B cell (primary cell): ENCODE measurements at regions not wholly inside any gene's neighbourhood (a gene's known extent, or its start where the extent isn't known, plus 50 kb on each side); places are given as distances from the start of the nearest gene placed in this dataset.

Source experiments
- ATAC-seq: fragments of 200-7000 bp; cut with Tn5 transposase; one replicate; pipeline ENCODE4 v1.10.0; 2021; ENCODE audit warnings: low read depth, mild to moderate bottlenecking, moderate number of reproducible peaks, moderate library complexity
- CTCF ChIA-PET: fragments of 350-600 bp; sonication (Branson Sonifier 250); formaldehyde crosslinking; loops from one replicate; lab custom pipeline; 2021; ENCODE audit warnings: antibody characterized with exemption, inconsistent platforms; lab: Charles Lee
- POLR2A ChIA-PET: fragments of 350-600 bp; sonication (Branson Sonifier 250); formaldehyde crosslinking; loops from one replicate; lab custom pipeline; 2021; ENCODE audit warnings: antibody characterized with exemption; lab: Charles Lee
- DNase-seq: peaks from one replicate; pipeline ENCODE4 v3.0.0; 2013
- H2AFZ ChIP-seq: 2 replicates; pipeline ENCODE4 v1.6.1; 2012; ENCODE audit warnings: mild to moderate bottlenecking, low read depth, low read length; ENCODE audit not compliant: insufficient read depth, poor library complexity, severe bottlenecking
- H3K27ac ChIP-seq, 2 donors: 1 replicate in 1 of 2; 2 replicates in 1 of 2; pipeline ENCODE4 v1.5.1; 2012 to 2013; ENCODE audit warnings: low read length in 2 of 2, mild to moderate bottlenecking in 2 of 2, moderate library complexity in 1 of 2
- H3K27me3 ChIP-seq, 4 experiments: fragments of 200-600 bp in 1 of 4; sonication (generic) in 1 of 4; replicated peaks in 1 of 4; 1 replicate in 2 of 4; 2 replicates in 2 of 4; pipeline versions ENCODE4 v1.6.1 to v1.7.0; 2013 to 2016; ENCODE audit warnings: low read length in 3 of 4, mild to moderate bottlenecking in 2 of 4, mixed read lengths in 1 of 4, moderate library complexity in 1 of 4; ENCODE audit not compliant: insufficient read depth in 4 of 4, control insufficient read depth in 3 of 4; ENCODE audit errors: control extremely low read depth in 1 of 4
- H3K36me3 ChIP-seq, 2 experiments: replicated peaks in 1 of 2; 1 replicate in 1 of 2; 2 replicates in 1 of 2; pipeline versions ENCODE4 v1.6.1 to v1.7.1; 2013; ENCODE audit warnings: low read length in 1 of 2; ENCODE audit not compliant: insufficient read depth in 2 of 2, control insufficient read depth in 1 of 2; ENCODE audit errors: control extremely low read depth in 1 of 2, extremely low read depth in 1 of 2
- H3K4me1 ChIP-seq, 2 donors: fragments of 200-600 bp in 1 of 2; sonication (generic) in 1 of 2; 1 replicate in 1 of 2; 2 replicates in 1 of 2; pipeline versions ENCODE4 v1.5.1 to v1.6.1; 2013 to 2017; ENCODE audit warnings: low read length in 2 of 2; ENCODE audit not compliant: control insufficient read depth in 2 of 2, insufficient read depth in 2 of 2
- H3K4me2 ChIP-seq: replicated peaks from 2 replicates; pipeline ENCODE3; 2012; ENCODE audit warnings: mild to moderate bottlenecking, low read depth, low read length; ENCODE audit not compliant: poor library complexity, severe bottlenecking
- H3K4me3 ChIP-seq, 5 experiments: fragments of 200-600 bp in 1 of 5; sonication (generic) in 1 of 5; 1 replicate in 3 of 5; 2 replicates in 2 of 5; pipeline versions ENCODE4 v1.5.1 to v1.7.0; 2011 to 2016; ENCODE audit warnings: low read length in 4 of 5, mild to moderate bottlenecking in 4 of 5, low read depth in 2 of 5, control low read depth in 1 of 5, moderate library complexity in 1 of 5; ENCODE audit not compliant: insufficient read depth in 1 of 5; ENCODE audit errors: control extremely low read depth in 1 of 5, extremely low read depth in 1 of 5
- H3K79me2 ChIP-seq: fragments of 200-600 bp; sonication (generic); one replicate; pipeline ENCODE4 v1.6.0; 2016; ENCODE audit warnings: low read length; ENCODE audit not compliant: control insufficient read depth, insufficient read depth
- H3K9ac ChIP-seq: fragments of 200-600 bp; sonication (generic); 2 replicates; pipeline ENCODE4 v1.6.1; 2017; ENCODE audit warnings: mild to moderate bottlenecking, low read length, moderate library complexity
- H3K9me3 ChIP-seq, 3 donors: one replicate each; pipeline versions ENCODE4 v1.6.1 to v1.7.1; 2013; ENCODE audit warnings: low read length in 2 of 3; ENCODE audit not compliant: control insufficient read depth in 2 of 3, insufficient read depth in 1 of 3; ENCODE audit errors: control extremely low read depth in 1 of 3
- H4K20me1 ChIP-seq: 2 replicates; pipeline ENCODE4 v1.6.0; 2012; ENCODE audit warnings: mild to moderate bottlenecking, low read length; ENCODE audit not compliant: insufficient read depth, control insufficient read depth, poor library complexity, severe bottlenecking
- H3K27ac Mint-ChIP-seq: one replicate; pipeline ENCODE4 v1.8.0; 2021; ENCODE audit warnings: mixed read lengths
- H3K27me3 Mint-ChIP-seq: one replicate; pipeline ENCODE4 v1.8.0; 2021; ENCODE audit warnings: mixed read lengths
- H3K4me1 Mint-ChIP-seq: one replicate; pipeline ENCODE4 v1.8.0; 2021; ENCODE audit warnings: mixed read lengths
- H3K4me3 Mint-ChIP-seq: one replicate; pipeline ENCODE4 v1.8.0; 2021; ENCODE audit warnings: mixed read lengths
- H3K9me3 Mint-ChIP-seq: one replicate; pipeline ENCODE4 v1.8.0; 2022; ENCODE audit warnings: mixed read lengths; ENCODE audit not compliant: insufficient read depth
- CTCF ChIP-seq: fragments of 200-600 bp; IDR thresholded peaks from one replicate; pipeline ENCODE4 v1.8.0; 2022; ENCODE audit warnings: antibody characterized with exemption, mild to moderate bottlenecking
- EZH2 ChIP-seq: IDR thresholded peaks from 2 replicates; pipeline ENCODE4 v1.6.1; 2012; ENCODE audit warnings: borderline replicate concordance, low read depth, mild to moderate bottlenecking, moderate library complexity, low read length; ENCODE audit not compliant: insufficient read depth, poor library complexity, severe bottlenecking
- WGBS: methylation state at CpG from one replicate; pipeline ENCODE4 v1.1.5; 2013; ENCODE audit warnings: missing lambda C conversion rate; ENCODE audit not compliant: insufficient coverage; 5-methylcytosine and 5-hydroxymethylcytosine counted together
- intact Hi-C: fragments of 100-400 bp; cut with micrococcal nuclease; formaldehyde crosslinking; loops from one replicate; pipeline ENCODE4 v1.10.0; 2022

GRCh38 chr3:78476076-78476475 is 1291.7 kb downstream of the ROBO1 start:
- no peak for DNase-seq
- no peak overlapping the region for H3K27ac Mint-ChIP-seq
- no peak overlapping the region for H3K4me3 Mint-ChIP-seq

GRCh38 chr3:78481050-78481449 is 1286.7 kb downstream of the ROBO1 start:
- Histone ChIP-seq H3K79me2 (no peaks in the 10 kb centered on the region), H3K27ac (no peak overlapping the region), H3K4me1 (no peaks in the 10 kb centered on the region), H3K9ac (no peak overlapping the region), H3K27me3 (no peaks in the 10 kb centered on the region), H4K20me1 (no peaks in the 10 kb centered on the region), H3K4me3 (no peak overlapping the region), H2AFZ (no peak overlapping the region), H3K9me3 (peaks cover 0 to 7% (median 0%) of the 10 kb centered on the region in 3 donors), H3K36me3 (no peaks in the 10 kb centered on the region), H3K4me2 (no peak overlapping the region)
- CTCF ChIA-PET, result no interaction called here
- no peak for ATAC-seq
- no peak for TF ChIP-seq EZH2
- DNase-seq, result no peak
- 92% methylated on average over 10 of the region's 11 CpGs for WGBS
- Mint-ChIP-seq H3K4me3 (no peak overlapping the region), H3K4me1 (no peaks in the 10 kb centered on the region), H3K27ac (no peak overlapping the region), H3K9me3 (peaks cover 3% of the 10 kb centered on the region), H3K27me3 (no peaks in the 10 kb centered on the region)
- intact Hi-C loops, result no loop called here
- POLR2A ChIA-PET, result no interaction called here

More at GRCh38 chr3:78476076-78476475, 1291.7 kb downstream of the ROBO1 start:
- no peaks in the 10 kb centered on the region for H3K4me1 Mint-ChIP-seq
- intact Hi-C loops, result no loop called here
- ATAC-seq, result no peak
- Histone ChIP-seq H3K27me3 (no peaks in the 10 kb centered on the region), H3K4me2 (no peak overlapping the region), H3K9me3 (peaks cover 0 to 8% (median 0%) of the 10 kb centered on the region in 3 donors), H3K4me1 (no peaks in the 10 kb centered on the region), H3K36me3 (no peaks in the 10 kb centered on the region), H3K9ac (no peak overlapping the region), H3K4me3 (no peak overlapping the region), H3K27ac (no peak overlapping the region), H2AFZ (no peak overlapping the region), H4K20me1 (no peaks in the 10 kb centered on the region), H3K79me2 (no peaks in the 10 kb centered on the region)
- ChIA-PET CTCF (no interaction called here), POLR2A (no interaction called here)
- H3K9me3 Mint-ChIP-seq, result peaks cover 6% of the 10 kb centered on the region
- no CpG with 5 or more reads among the region's 3 CpGs for WGBS
- no peaks in the 10 kb centered on the region for H3K27me3 Mint-ChIP-seq
- TF ChIP-seq EZH2, result no peak
- no peak for TF ChIP-seq CTCF
